Neural cell (in vitro differentiated cells): ENCODE measurements at regions not wholly inside any gene's neighbourhood (a gene's known extent, or its start where the extent isn't known, plus 50 kb on each side); places are given as distances from the start of the nearest gene placed in this dataset.

Source experiments
- H2AFZ ChIP-seq: fragments of 200-600, 300-800 bp; sonication (generic), shearing (Covaris generic); 2 replicates; pipeline ENCODE4 v1.6.0; 2014; ENCODE audit warnings: low read depth, mild to moderate bottlenecking, antibody characterized with exemption, low read length, moderate library complexity
- H3F3A ChIP-seq: fragments of 200-600 bp; shearing (Covaris generic); 2 replicates; pipeline ENCODE4 v1.6.1; 2016; ENCODE audit warnings: mild to moderate bottlenecking, moderate library complexity, mixed read lengths, antibody characterized with exemption, low read length; ENCODE audit not compliant: insufficient read depth, poor library complexity, severe bottlenecking
- H3K27ac ChIP-seq: fragments of 200-600, 300-800 bp; sonication (generic), shearing (Covaris generic); 2 replicates; pipeline ENCODE4 v1.5.1; 2014; ENCODE audit warnings: mild to moderate bottlenecking, low read length, moderate library complexity
- H3K27me3 ChIP-seq: fragments of 300-800, 200-600 bp; sonication (generic), shearing (Covaris generic); 2 replicates; pipeline ENCODE4 v1.6.0; 2014; ENCODE audit warnings: mild to moderate bottlenecking, low read depth, low read length, moderate library complexity; ENCODE audit not compliant: insufficient read depth
- H3K36me3 ChIP-seq: fragments of 300-800, 200-600 bp; sonication (generic), shearing (Covaris generic); 2 replicates; pipeline ENCODE4 v1.5.1; 2014; ENCODE audit warnings: mild to moderate bottlenecking, antibody characterized with exemption, low read length, moderate library complexity; ENCODE audit not compliant: insufficient read depth
- H3K4me2 ChIP-seq: fragments of 300-800, 200-600 bp; sonication (generic), shearing (Covaris generic); 2 replicates; pipeline ENCODE4 v1.6.0; 2014; ENCODE audit warnings: mild to moderate bottlenecking, low read length
- H3K4me3 ChIP-seq: fragments of 300-800, 200-600 bp; sonication (generic), shearing (Covaris generic); 2 replicates; pipeline ENCODE4 v1.5.1; 2014; ENCODE audit warnings: mild to moderate bottlenecking, low read length, moderate library complexity
- H3K79me2 ChIP-seq: fragments of 200-600 bp; shearing (Covaris generic); replicated peaks from 2 replicates; pipeline ENCODE4 v1.6.0; 2014; ENCODE audit warnings: mild to moderate bottlenecking, low read length, moderate library complexity; ENCODE audit not compliant: insufficient read depth
- H3K9ac ChIP-seq: fragments of 300-800, 200-600 bp; sonication (generic), shearing (Covaris generic); 2 replicates; pipeline ENCODE4 v1.6.1; 2016; ENCODE audit warnings: mild to moderate bottlenecking, low read length, mixed read lengths
- H3K9me2 ChIP-seq: fragments of 200-600 bp; shearing (Covaris generic); 2 replicates; pipeline ENCODE4 v1.6.1; 2016; ENCODE audit warnings: mild to moderate bottlenecking, low read length, mixed read lengths; ENCODE audit not compliant: insufficient read depth
- H3K9me3 ChIP-seq: fragments of 200-600, 300-800 bp; sonication (generic), shearing (Covaris generic); 2 replicates; pipeline ENCODE4 v1.6.1; 2016; ENCODE audit warnings: mild to moderate bottlenecking, mixed run types, low read length, moderate library complexity, mixed read lengths
- H4K20me1 ChIP-seq: fragments of 200-600 bp; shearing (Covaris generic); 2 replicates; pipeline ENCODE4 v1.6.1; 2016; ENCODE audit warnings: mild to moderate bottlenecking, mixed run types; ENCODE audit not compliant: insufficient read depth
- CTCF ChIP-seq: fragments of 450-650 bp; IDR thresholded peaks from 2 replicates; pipeline ENCODE4 v1.5.1; 2014; ENCODE audit warnings: antibody characterized with exemption, mild to moderate bottlenecking, moderate library complexity; ENCODE audit not compliant: poor library complexity, severe bottlenecking
- EP300 ChIP-seq: fragments of 450-650 bp; conservative IDR thresholded peaks from 2 replicates; pipeline ENCODE4 v1.6.1; 2014; ENCODE audit warnings: antibody characterized with exemption, mild to moderate bottlenecking, moderate library complexity; ENCODE audit not compliant: poor library complexity, severe bottlenecking
- EZH2 ChIP-seq: fragments of 200-600, 300-800 bp; shearing (Covaris generic), sonication (generic); IDR thresholded peaks from 2 replicates; pipeline ENCODE4 v1.6.1; 2014; ENCODE audit warnings: antibody characterized with exemption, low read length, borderline replicate concordance, mild to moderate bottlenecking; ENCODE audit not compliant: insufficient read depth, poor library complexity, severe bottlenecking
- MXI1 ChIP-seq: fragments of 450-650 bp; conservative IDR thresholded peaks from 2 replicates; pipeline ENCODE4 v1.6.1; 2014; ENCODE audit warnings: antibody characterized with exemption, mild to moderate bottlenecking; ENCODE audit not compliant: poor library complexity, severe bottlenecking
- POLR2AphosphoS5 ChIP-seq: IDR thresholded peaks from 2 replicates; pipeline ENCODE4 v1.6.1; 2012
- RAD21 ChIP-seq: fragments of 450-650 bp; conservative IDR thresholded peaks from 2 replicates; pipeline ENCODE4 v1.6.1; 2014; ENCODE audit warnings: antibody characterized with exemption, mild to moderate bottlenecking, moderate library complexity
- SMC3 ChIP-seq: fragments of 450-650 bp; conservative IDR thresholded peaks from 2 replicates; pipeline ENCODE4 v1.6.1; 2014; ENCODE audit warnings: antibody characterized with exemption, mild to moderate bottlenecking, moderate library complexity; ENCODE audit not compliant: poor library complexity
- TAF1 ChIP-seq: IDR thresholded peaks from 2 replicates; pipeline ENCODE4 v1.6.1; 2012; ENCODE audit warnings: low read depth
- TF ChIP-seq, protein P1 (sequence below): IDR thresholded peaks from 2 replicates; pipeline ENCODE4 v1.6.1; 2012; ENCODE audit warnings: borderline replicate concordance

GRCh38 chr5:15385553-15385952 is 114.4 kb upstream of the FBXL7 start:
- TF ChIP-seq, protein P1, sequence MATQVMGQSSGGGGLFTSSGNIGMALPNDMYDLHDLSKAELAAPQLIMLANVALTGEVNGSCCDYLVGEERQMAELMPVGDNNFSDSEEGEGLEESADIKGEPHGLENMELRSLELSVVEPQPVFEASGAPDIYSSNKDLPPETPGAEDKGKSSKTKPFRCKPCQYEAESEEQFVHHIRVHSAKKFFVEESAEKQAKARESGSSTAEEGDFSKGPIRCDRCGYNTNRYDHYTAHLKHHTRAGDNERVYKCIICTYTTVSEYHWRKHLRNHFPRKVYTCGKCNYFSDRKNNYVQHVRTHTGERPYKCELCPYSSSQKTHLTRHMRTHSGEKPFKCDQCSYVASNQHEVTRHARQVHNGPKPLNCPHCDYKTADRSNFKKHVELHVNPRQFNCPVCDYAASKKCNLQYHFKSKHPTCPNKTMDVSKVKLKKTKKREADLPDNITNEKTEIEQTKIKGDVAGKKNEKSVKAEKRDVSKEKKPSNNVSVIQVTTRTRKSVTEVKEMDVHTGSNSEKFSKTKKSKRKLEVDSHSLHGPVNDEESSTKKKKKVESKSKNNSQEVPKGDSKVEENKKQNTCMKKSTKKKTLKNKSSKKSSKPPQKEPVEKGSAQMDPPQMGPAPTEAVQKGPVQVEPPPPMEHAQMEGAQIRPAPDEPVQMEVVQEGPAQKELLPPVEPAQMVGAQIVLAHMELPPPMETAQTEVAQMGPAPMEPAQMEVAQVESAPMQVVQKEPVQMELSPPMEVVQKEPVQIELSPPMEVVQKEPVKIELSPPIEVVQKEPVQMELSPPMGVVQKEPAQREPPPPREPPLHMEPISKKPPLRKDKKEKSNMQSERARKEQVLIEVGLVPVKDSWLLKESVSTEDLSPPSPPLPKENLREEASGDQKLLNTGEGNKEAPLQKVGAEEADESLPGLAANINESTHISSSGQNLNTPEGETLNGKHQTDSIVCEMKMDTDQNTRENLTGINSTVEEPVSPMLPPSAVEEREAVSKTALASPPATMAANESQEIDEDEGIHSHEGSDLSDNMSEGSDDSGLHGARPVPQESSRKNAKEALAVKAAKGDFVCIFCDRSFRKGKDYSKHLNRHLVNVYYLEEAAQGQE = no peak
- no peak for TF ChIP-seq MXI1
- no peak for TF ChIP-seq TAF1
- no peak for TF ChIP-seq SMC3
- no peak for TF ChIP-seq EP300
- TF ChIP-seq RAD21 = no peak
- no peak for TF ChIP-seq CTCF
- no peak for TF ChIP-seq EZH2
- no peaks in the 10 kb centered on the region for H3K36me3 ChIP-seq
- H3K4me2 ChIP-seq = no peak overlapping the region
- no peak overlapping the region for H3K27ac ChIP-seq
- H3K79me2 ChIP-seq = no peaks in the 10 kb centered on the region
- no peaks in the 10 kb centered on the region for H3K27me3 ChIP-seq
- no peaks in the 10 kb centered on the region for H3K9me2 ChIP-seq
- no peak overlapping the region for H3K4me3 ChIP-seq
- H4K20me1 ChIP-seq = no peaks in the 10 kb centered on the region
- no peak overlapping the region for H2AFZ ChIP-seq
- H3F3A ChIP-seq = no peaks in the 10 kb centered on the region
- no peak overlapping the region for H3K9ac ChIP-seq
- H3K9me3 ChIP-seq = no peaks in the 10 kb centered on the region

DNA sequence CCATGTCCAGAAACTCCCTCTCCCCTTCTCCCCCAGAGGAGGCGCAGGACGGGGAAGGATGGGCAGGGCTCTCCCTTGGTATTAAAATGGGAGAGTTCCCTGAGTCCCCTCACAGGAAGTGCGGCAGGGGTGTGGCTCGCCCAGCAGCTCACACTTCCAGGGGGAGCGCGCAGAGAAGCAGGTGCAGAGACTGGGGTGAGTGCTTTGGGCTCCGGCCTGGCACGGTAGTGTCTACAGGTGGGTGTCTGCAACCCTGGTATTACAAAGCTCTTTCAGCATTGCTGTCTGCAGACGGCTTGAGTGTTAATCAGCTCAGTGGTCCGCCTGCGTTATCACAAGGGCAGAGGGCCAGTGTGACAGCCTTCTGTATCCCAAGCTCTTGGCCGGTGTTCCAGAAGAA is 114.9 kb upstream of the FBXL7 start:
- H3K9me3 ChIP-seq = no peaks in the 10 kb centered on the region
- no peak overlapping the region for H2AFZ ChIP-seq
- H3K4me2 ChIP-seq = no peak overlapping the region
- H3K79me2 ChIP-seq = no peaks in the 10 kb centered on the region
- H3K9ac ChIP-seq = no peak overlapping the region
- no peak for TF ChIP-seq EZH2
- TF ChIP-seq, protein P1 = no peak
- no peak for TF ChIP-seq TAF1
- no peak for TF ChIP-seq MXI1
- no peak for TF ChIP-seq POLR2AphosphoS5
- TF ChIP-seq SMC3 = no peak
- TF ChIP-seq RAD21 = no peak
- TF ChIP-seq EP300 = no peak
- TF ChIP-seq CTCF = no peak
- no peak overlapping the region for H3K4me3 ChIP-seq
- no peaks in the 10 kb centered on the region for H3K36me3 ChIP-seq
- no peak overlapping the region for H3K27ac ChIP-seq
- no peaks in the 10 kb centered on the region for H3K9me2 ChIP-seq
- H3K27me3 ChIP-seq = no peaks in the 10 kb centered on the region
- H4K20me1 ChIP-seq = no peaks in the 10 kb centered on the region
- no peaks in the 10 kb centered on the region for H3F3A ChIP-seq
